A673 (cell line): ENCODE measurements at regions not wholly inside any gene's neighbourhood (a gene's known extent, or its start where the extent isn't known, plus 50 kb on each side); places are given as distances from the start of the nearest gene placed in this dataset.

ENCODE experiments used
- BruUV-seq: library from RNA; stranded (reverse); fragments of 400-500 nt; replicated peaks from 2 replicates; lab custom pipeline; 2021; lab: Mats Ljungman, UMichigan
- CTCF ChIA-PET: fragments of 300-600 bp; sonication (Branson Sonifier 250); formaldehyde crosslinking; loops from one replicate; lab custom pipeline; 2022; ENCODE audit warnings: antibody characterized with exemption; lab: Charles Lee
- POLR2A ChIA-PET: fragments of 300-600 bp; sonication (Branson Sonifier 250); formaldehyde crosslinking; loops from one replicate; lab custom pipeline; 2022; ENCODE audit warnings: antibody characterized with exemption; ENCODE audit not compliant: low non-redundant PET; lab: Charles Lee
- DNase-seq: peaks from one replicate; pipeline ENCODE4 v3.0.0-alpha.2; 2015; ENCODE audit warnings: low spot score
- H3K27ac ChIP-seq: fragments of 200-600 bp; sonication (generic); 2 replicates; pipeline ENCODE4 v1.5.1; 2016; ENCODE audit warnings: mixed run types, low read depth, mild to moderate bottlenecking, mixed read lengths, antibody characterized with exemption, low read length; ENCODE audit not compliant: poor library complexity, severe bottlenecking
- H3K27me3 ChIP-seq: fragments of 200-600 bp; sonication (generic); replicated peaks from 2 replicates; pipeline ENCODE4 v1.6.1; 2017; ENCODE audit warnings: mixed run types, low read depth, mild to moderate bottlenecking, mixed read lengths, antibody characterized with exemption, low read length; ENCODE audit not compliant: insufficient read depth, poor library complexity
- H3K36me3 ChIP-seq: fragments of 200-600 bp; sonication (generic); 2 replicates; pipeline ENCODE4 v1.6.1; 2016; ENCODE audit warnings: mixed run types, mild to moderate bottlenecking, mixed read lengths, antibody characterized with exemption, low read length; ENCODE audit not compliant: insufficient read depth, poor library complexity, severe bottlenecking
- H3K4me1 ChIP-seq: fragments of 200-600 bp; sonication (generic); 2 replicates; pipeline ENCODE4 v1.6.1; 2017; ENCODE audit warnings: mixed run types, mild to moderate bottlenecking, mixed read lengths, antibody characterized with exemption, low read length; ENCODE audit not compliant: insufficient read depth, poor library complexity, severe bottlenecking
- H3K4me3 ChIP-seq: fragments of 200-600 bp; sonication (generic); 2 replicates; pipeline ENCODE4 v1.5.1; 2016; ENCODE audit warnings: low read depth, mixed run types, mild to moderate bottlenecking, mixed read lengths, low read length; ENCODE audit not compliant: poor library complexity, severe bottlenecking
- H3K9me3 ChIP-seq: fragments of 200-600 bp; sonication (generic); 2 replicates; pipeline ENCODE4 v1.6.1; 2016; ENCODE audit warnings: mixed run types, low read depth, mild to moderate bottlenecking, mixed read lengths, antibody characterized with exemption, low read length; ENCODE audit not compliant: poor library complexity, severe bottlenecking
- CTCF ChIP-seq: fragments of 300-800, 200-600 bp; sonication (generic); conservative IDR thresholded peaks from 2 replicates; pipeline ENCODE4 v1.5.1; 2017; ENCODE audit warnings: low read depth, mild to moderate bottlenecking, antibody characterized with exemption, low read length, moderate library complexity, mixed read lengths
- EZH2 ChIP-seq: fragments of 200-600 bp; sonication (generic); IDR thresholded peaks from 2 replicates; pipeline ENCODE4 v1.6.1; 2017; ENCODE audit warnings: borderline replicate concordance, low read depth, mild to moderate bottlenecking, mixed read lengths, antibody characterized with exemption, low read length; ENCODE audit not compliant: poor library complexity, severe bottlenecking
- intact Hi-C: fragments of 100-400 bp; cut with micrococcal nuclease; formaldehyde crosslinking; loops from one replicate; pipeline ENCODE4 v1.10.0; 2022; ENCODE audit not compliant: unreplicated experiment

- intact Hi-C loops = no loop called here
- Histone ChIP-seq H3K36me3 (no peaks in the 10 kb centered on the region), H3K4me3 (no peak overlapping the region), H3K4me1 (no peaks in the 10 kb centered on the region), H3K27me3 (peaks cover 62% of the 10 kb centered on the region), H3K27ac (no peak overlapping the region), H3K9me3 (no peaks in the 10 kb centered on the region)
- no TSS peak for BruUV-seq
- no peak for TF ChIP-seq CTCF
- TF ChIP-seq EZH2 = no peak
- DNase-seq = no peak
- POLR2A ChIA-PET = no interaction called here
- CTCF ChIA-PET = no interaction called here
Observed at GRCh38 chr1:213908521-213908920, 79.3 kb upstream of the PROX1 start.

- ChIA-PET POLR2A (no interaction called here), CTCF (no interaction called here)
- DNase-seq = no peak
- TF ChIP-seq CTCF = no peak
- no peak for TF ChIP-seq EZH2
- intact Hi-C loops = no loop called here
- Histone ChIP-seq H3K27me3 (peaks cover 84% of the 10 kb centered on the region), H3K9me3 (no peaks in the 10 kb centered on the region), H3K27ac (no peak overlapping the region), H3K36me3 (no peaks in the 10 kb centered on the region), H3K4me1 (no peaks in the 10 kb centered on the region), H3K4me3 (no peak overlapping the region)
- no TSS peak for BruUV-seq
Observed at GRCh38 chr1:213914392-213914791, 73.4 kb upstream of the PROX1 start.

- H3K9me3 ChIP-seq = no peaks in the 10 kb centered on the region
- no peak overlapping the region for H3K4me3 ChIP-seq
- intact Hi-C loops = no loop called here
- no TSS peak for BruUV-seq
- no peak for DNase-seq
- TF ChIP-seq CTCF = no peak
- TF ChIP-seq EZH2 = no peak
- POLR2A ChIA-PET = no interaction called here
- no peaks in the 10 kb centered on the region for H3K36me3 ChIP-seq
- peaks cover 39% of the 10 kb centered on the region for H3K27me3 ChIP-seq
- no peaks in the 10 kb centered on the region for H3K4me1 ChIP-seq
- CTCF ChIA-PET = no interaction called here
- no peak overlapping the region for H3K27ac ChIP-seq
Observed at GRCh38 chr1:213921311-213921710, 66.5 kb upstream of the PROX1 start.

GRCh38 chr1:213921712-213922111, 66.1 kb upstream of the PROX1 start:
- Histone ChIP-seq H3K4me3 (no peak overlapping the region), H3K9me3 (no peaks in the 10 kb centered on the region), H3K27me3 (peaks cover 35% of the 10 kb centered on the region), H3K4me1 (no peaks in the 10 kb centered on the region), H3K27ac (no peak overlapping the region), H3K36me3 (no peaks in the 10 kb centered on the region)
- intact Hi-C loops = no loop called here
- ChIA-PET CTCF (no interaction called here), POLR2A (no interaction called here)
- TF ChIP-seq CTCF (no peak), EZH2 (no peak)
- BruUV-seq = no TSS peak
- no peak for DNase-seq
